Gastrocnemius medialis (tissue), 4 donors: ENCODE measurements at regions not wholly inside any gene's neighbourhood (a gene's known extent, or its start where the extent isn't known, plus 50 kb on each side); places are given as distances from the start of the nearest gene placed in this dataset.

Experiments
- CTCF ChIP-seq, 5 experiments: fragments of 450-650 bp in 3 of 5; fragments of 200-600 bp in 2 of 5; sonication (generic) in 2 of 5; IDR thresholded peaks in 4 of 5; conservative IDR thresholded peaks in 1 of 5; 1 replicate in 4 of 5; 2 replicates in 1 of 5; pipeline ENCODE4 v1.5.1; 2016 to 2019; ENCODE audit warnings: antibody characterized with exemption in 5 of 5, mild to moderate bottlenecking in 3 of 5, moderate library complexity in 3 of 5
- POLR2A ChIP-seq, 2 donors: fragments of 450-650 bp; IDR thresholded peaks; one replicate each; pipeline ENCODE4 v1.6.1; 2017; ENCODE audit warnings: antibody characterized with exemption in 2 of 2, mild to moderate bottlenecking in 2 of 2, moderate library complexity in 2 of 2

DNA sequence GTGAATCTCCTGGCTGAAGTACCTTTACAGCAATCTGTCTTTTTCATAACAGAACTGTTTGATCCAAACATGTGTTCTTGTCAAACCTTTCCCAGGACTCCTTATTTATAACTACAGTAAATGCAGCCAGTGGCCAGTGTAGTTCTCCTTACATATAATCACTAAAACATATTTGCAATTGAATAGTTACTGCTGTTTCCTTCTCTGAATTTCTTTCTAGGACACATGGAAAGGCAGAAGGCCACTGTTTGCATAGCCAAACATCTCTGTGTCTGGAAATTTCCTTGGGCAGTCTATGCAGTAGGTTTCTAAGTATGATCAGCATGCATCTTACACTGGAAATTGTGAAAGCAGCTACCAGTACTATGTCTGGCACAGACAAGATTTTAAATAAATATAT lies 57.4 kb upstream of the COL3A1 start:
- TF ChIP-seq CTCF (IDR thresholded peaks at IDR 0.05 in 4 of 5, conservative IDR thresholded peaks at IDR 0.05 in 1 of 5) (no peak), POLR2A (IDR thresholded peaks at IDR 0.05) (no peak)
